HG03558 (cell line): ENCODE measurements at regions not wholly inside any gene's neighbourhood (a gene's known extent, or its start where the extent isn't known, plus 50 kb on each side); places are given as distances from the start of the nearest gene placed in this dataset.

Source experiments
- ATAC-seq: cut with Tn5 transposase; IDR thresholded peaks from one replicate; pipeline ENCODE4 v1.9.1; 2021; ENCODE audit warnings: moderate number of reproducible peaks; ENCODE audit not compliant: unreplicated experiment; ENCODE audit errors: extremely low read depth

GRCh38 chrX:39556056-39556455 is 541.7 kb downstream of the BCOR start:
- ATAC-seq: no peak

DNA sequence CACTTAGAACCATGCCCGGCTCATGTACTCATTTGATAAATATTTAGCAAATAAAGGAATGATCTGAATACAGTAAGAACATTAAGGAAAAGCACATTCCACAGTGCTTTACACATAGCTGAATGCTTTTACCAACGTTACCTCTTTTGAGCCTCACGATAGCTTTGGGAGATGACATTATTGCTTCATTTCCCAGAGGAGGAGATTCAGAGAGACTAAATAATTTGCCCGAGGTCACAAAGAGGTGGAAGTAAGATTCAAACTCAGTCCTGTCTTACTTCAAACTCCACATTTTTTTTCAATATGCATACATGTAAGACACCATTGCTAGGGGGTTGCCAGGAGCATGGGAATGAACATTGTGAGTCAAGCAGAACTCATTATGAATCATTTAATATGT is 538.5 kb downstream of the BCOR start:
- ATAC-seq: no peak

- ATAC-seq: no peak
Measured at GRCh38 chrX:39560271-39560670, 537.5 kb downstream of the BCOR start.

DNA sequence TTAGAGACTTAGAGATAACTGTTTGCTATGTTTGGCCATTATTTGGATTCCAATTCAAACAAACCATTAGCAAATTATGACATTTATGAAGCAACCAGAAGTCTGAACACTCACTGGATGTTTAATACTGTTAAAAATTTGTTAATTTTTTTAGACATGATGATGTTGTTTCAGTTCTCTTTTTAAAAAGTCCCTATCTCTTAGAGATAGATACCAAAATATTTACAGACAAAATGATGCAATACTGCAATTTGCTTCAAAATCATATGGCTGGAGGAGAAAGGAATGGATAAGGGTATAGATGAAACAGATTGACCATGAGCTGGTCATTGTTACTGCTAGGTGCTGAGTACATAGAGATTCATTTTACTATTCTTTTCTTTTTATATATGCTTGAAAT is 534.6 kb downstream of the BCOR start:
- no peak for ATAC-seq

GRCh38 chrX:39564751-39565150 is 533.0 kb downstream of the BCOR start:
- no peak for ATAC-seq

GRCh38 chrX:39574178-39574577 is 523.6 kb downstream of the BCOR start:
- no peak for ATAC-seq

- no peak for ATAC-seq
Measured at GRCh38 chrX:39576041-39576872, 521.5 kb downstream of the BCOR start.

- no peak for ATAC-seq
Measured at GRCh38 chrX:39577206-39577984, 520.4 kb downstream of the BCOR start.

DNA sequence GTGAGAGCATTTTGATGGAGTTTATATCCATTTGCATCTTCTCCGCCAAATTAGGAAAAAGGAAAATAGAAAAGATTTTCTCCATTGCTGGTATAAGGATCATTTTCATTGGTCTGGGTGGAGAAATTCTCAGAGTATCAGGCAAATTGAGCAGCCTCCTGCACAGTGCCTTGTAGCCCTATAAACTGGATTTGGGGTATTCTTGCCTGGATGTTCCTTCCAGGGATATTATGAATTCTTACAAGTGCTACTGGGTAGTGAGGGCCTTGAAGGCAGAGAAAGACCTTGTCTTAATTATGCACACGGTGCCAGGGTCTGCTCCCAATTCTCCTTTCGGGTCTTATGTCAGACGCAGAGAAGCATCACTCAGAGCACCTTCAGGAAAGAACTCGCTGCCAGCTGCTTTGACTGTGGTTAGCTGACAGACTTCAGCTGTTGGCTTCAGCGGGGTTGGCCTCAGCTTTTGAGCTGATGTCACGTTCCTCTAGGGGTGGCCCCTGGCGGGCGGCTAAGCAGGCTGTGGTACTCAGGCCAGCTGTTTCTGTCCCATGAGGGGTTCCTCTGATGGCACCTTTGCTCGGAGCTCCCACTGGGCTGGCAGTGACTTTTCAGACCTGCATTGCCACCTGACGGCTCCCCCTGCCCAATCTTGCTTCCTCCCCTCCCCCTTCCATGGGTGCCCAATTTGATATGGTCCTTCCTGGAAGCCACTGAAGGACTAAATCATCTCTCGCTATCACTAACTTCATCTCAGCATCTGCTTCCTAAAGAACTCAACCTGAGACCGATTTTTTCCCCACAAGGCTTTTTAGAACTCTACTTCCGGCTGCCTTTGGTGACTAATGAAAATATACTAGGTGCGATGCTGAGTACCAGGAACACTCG is 519.5 kb downstream of the BCOR start:
- ATAC-seq: peak; percentile 93

DNA sequence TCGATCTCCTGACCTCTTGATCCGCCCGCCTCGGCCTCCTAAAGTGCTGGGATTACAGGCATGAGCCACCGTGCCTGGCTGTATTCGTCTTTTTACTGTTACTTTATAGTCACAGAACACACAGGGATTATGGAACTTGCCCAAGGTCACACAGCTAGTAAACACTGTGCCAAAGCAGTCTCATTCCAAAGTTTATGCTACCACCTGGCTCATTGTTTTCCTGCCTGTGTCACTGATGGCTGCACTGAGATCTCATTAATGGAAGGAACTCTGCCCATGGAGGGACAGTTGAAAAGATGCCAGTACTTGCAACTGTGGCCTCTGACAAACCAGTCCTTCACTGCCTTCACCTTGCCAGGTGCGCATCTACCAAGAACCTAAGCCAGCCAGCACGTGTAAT is 517.7 kb downstream of the BCOR start:
- ATAC-seq: no peak

DNA sequence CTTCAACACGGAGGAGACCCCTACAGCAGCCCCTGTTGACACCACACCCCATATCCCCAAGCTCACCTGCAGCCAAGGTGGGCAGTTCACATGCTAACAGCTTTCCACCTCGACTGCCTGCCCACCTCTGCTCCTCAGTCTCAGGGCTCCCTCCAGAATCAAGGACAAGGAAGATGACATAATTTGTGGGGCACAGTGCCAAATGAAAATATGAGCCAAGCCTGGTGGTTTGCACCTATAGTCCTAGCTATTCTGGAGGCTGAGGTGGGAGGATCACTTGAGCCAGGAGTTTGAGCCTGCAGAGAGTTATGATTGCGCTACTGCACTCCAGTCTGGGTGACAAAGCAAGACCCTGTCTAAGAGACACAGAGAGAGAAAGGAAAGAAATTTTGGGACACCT is 516.3 kb downstream of the BCOR start:
- no peak for ATAC-seq

- ATAC-seq: no peak
Measured at GRCh38 chrX:39582091-39582490, 515.7 kb downstream of the BCOR start.

DNA sequence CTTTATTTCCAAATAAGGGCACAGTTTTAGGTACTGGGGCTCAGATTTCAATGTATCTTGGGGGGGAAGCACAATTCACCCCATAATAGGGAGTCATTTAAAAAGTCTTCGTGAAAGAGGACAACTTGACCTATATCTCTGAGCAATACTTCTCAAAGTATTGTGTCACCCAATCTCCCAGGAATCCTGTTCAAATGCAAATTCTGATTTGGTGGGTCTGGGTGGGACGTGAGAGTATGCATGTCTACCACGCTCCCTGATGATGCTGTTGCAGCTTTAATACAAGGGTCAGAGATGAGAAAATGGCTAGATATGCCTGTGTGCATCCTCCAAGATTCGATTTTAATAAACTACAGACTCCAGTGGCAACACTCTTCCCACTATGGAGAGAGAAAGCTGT is 514.8 kb downstream of the BCOR start:
- ATAC-seq: no peak

GRCh38 chrX:39585808-39586207 is 511.9 kb downstream of the BCOR start:
- ATAC-seq: no peak

DNA sequence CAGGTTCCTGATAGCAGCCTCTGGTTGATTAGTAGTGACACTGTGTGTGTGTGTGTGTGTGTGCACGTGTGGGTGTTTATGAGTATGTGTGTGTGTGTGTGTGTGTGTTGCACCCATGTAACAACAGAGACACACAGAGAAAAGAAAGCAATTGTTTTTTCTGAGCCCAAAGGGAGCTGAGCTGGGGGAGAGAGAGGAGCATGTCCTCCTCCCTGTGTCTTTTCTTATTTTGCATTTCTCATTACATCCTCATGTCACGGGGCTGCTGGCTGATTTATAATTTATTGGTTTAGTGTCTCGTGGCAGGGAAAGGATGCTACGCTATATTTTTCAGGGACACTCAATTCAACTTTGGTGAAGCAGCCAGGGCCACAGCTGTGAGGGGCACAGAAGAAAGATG is 511.4 kb downstream of the BCOR start:
- ATAC-seq: no peak

GRCh38 chrX:39591099-39591498 is 506.7 kb downstream of the BCOR start:
- no peak for ATAC-seq

GRCh38 chrX:39592776-39593175 is 505.0 kb downstream of the BCOR start:
- no peak for ATAC-seq

DNA sequence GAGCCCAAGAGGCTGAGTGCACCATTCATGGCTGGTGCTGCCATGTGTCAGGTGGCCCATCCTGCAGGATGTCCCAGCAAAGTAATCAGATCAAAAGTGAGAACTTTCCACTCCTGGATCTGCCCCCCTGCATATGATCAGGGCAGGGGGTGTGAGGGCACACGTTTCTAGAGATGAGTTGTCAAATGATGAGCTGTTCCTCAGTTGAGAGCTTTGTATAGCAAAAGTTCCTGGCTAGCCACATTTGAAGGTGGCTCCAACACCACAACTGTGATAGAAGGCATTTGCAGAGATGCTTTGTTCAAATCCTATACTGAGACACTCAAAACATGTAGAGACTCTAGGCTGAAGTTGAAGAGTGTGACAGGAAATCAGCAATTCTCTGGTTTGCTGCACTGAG is 501.8 kb downstream of the BCOR start:
- no peak for ATAC-seq

- ATAC-seq: no peak
Measured at GRCh38 chrX:39596437-39596836, 501.3 kb downstream of the BCOR start.

GRCh38 chrX:39599339-39599738 is 498.4 kb downstream of the BCOR start:
- no peak for ATAC-seq

GRCh38 chrX:39600222-39600621 is 497.5 kb downstream of the BCOR start:
- ATAC-seq: no peak
